IMR-90 (cell line): ENCODE measurements at regions not wholly inside any gene's neighbourhood (a gene's known extent, or its start where the extent isn't known, plus 50 kb on each side); places are given as distances from the start of the nearest gene placed in this dataset.

Source experiments
- ATAC-seq: fragments of 200-7000 bp; cut with Tn5 transposase; 2 replicates; pipeline ENCODE4 v1.9.1; 2020; ENCODE audit warnings: low read depth, mild to moderate bottlenecking, moderate library complexity
- BruUV-seq: library from RNA; stranded (reverse); fragments of 400-500 nt; replicated peaks from 2 replicates; lab custom pipeline; 2021; lab: Mats Ljungman, UMichigan
- CTCF ChIA-PET: fragments of 300-600 bp; formaldehyde crosslinking; extraction: SDS; loops from one replicate; lab custom pipeline; 2021; ENCODE audit warnings: antibody characterized with exemption; lab: Yijun Ruan, JAX
- POLR2A ChIA-PET: fragments of 300-600 bp; sonication (Branson Sonifier 250); formaldehyde crosslinking; loops from one replicate; lab custom pipeline; 2022; ENCODE audit warnings: antibody characterized with exemption; ENCODE audit not compliant: unreplicated experiment; lab: Charles Lee
- DNase-seq: peaks from one replicate; pipeline ENCODE4 v3.0.0; 2013
- H2AFZ ChIP-seq: replicated peaks from 2 replicates; pipeline ENCODE3; 2013; ENCODE audit warnings: low read length, mild to moderate bottlenecking; ENCODE audit not compliant: poor library complexity
- H2AK5ac ChIP-seq: 2 replicates; pipeline ENCODE4 v1.6.1; 2013; ENCODE audit warnings: low read depth, low read length, inconsistent platforms
- H2AK9ac ChIP-seq: replicated peaks from 2 replicates; pipeline ENCODE3; 2013; ENCODE audit warnings: mild to moderate bottlenecking, low read depth, low read length, moderate library complexity; ENCODE audit not compliant: poor library complexity
- H2BK120ac ChIP-seq: 2 replicates; pipeline ENCODE4 v1.6.1; 2013; ENCODE audit warnings: low read depth, low read length, inconsistent platforms
- H2BK15ac ChIP-seq: 3 replicates; pipeline ENCODE4 v1.6.1; 2013; ENCODE audit warnings: low read depth, low read length, inconsistent platforms
- H2BK20ac ChIP-seq: 2 replicates; pipeline ENCODE4 v1.6.1; 2013; ENCODE audit warnings: low read depth, mild to moderate bottlenecking, inconsistent platforms, low read length, moderate library complexity
- H2BK5ac ChIP-seq: 2 replicates; pipeline ENCODE4 v1.6.1; 2013; ENCODE audit warnings: mild to moderate bottlenecking, low read depth, low read length, inconsistent platforms; ENCODE audit not compliant: poor library complexity, severe bottlenecking
- H3K14ac ChIP-seq: replicated peaks from 2 replicates; pipeline ENCODE4 v1.6.1; 2013; ENCODE audit warnings: low read depth, low read length, inconsistent platforms
- H3K18ac ChIP-seq: 2 replicates; pipeline ENCODE4 v1.6.1; 2013; ENCODE audit warnings: low read depth, low read length, control low read depth
- H3K23ac ChIP-seq: 2 replicates; pipeline ENCODE4 v1.6.1; 2013; ENCODE audit warnings: low read depth, low read length, inconsistent platforms
- H3K27ac ChIP-seq: 2 replicates; pipeline ENCODE4 v1.5.1; 2013; ENCODE audit warnings: mild to moderate bottlenecking, control low read depth, low read length; ENCODE audit not compliant: insufficient read depth
- H3K27me3 ChIP-seq: 2 replicates; pipeline ENCODE4 v1.6.1; 2013; ENCODE audit warnings: low read length; ENCODE audit not compliant: control insufficient read depth, insufficient read depth
- H3K36me3 ChIP-seq: 2 replicates; pipeline ENCODE4 v1.6.1; 2013; ENCODE audit warnings: low read length, mixed read lengths; ENCODE audit not compliant: control insufficient read depth, insufficient read depth
- H3K4ac ChIP-seq: 2 replicates; pipeline ENCODE4 v1.6.1; 2013; ENCODE audit warnings: low read depth, low read length, inconsistent platforms
- H3K4me1 ChIP-seq: 2 replicates; pipeline ENCODE4 v1.6.1; 2013; ENCODE audit warnings: low read length, mixed read lengths; ENCODE audit not compliant: control insufficient read depth, insufficient read depth
- H3K4me2 ChIP-seq: 2 replicates; pipeline ENCODE4 v1.6.1; 2013; ENCODE audit warnings: low read depth, mild to moderate bottlenecking, control low read depth, low read length, moderate library complexity
- H3K4me3 ChIP-seq: 2 replicates; pipeline ENCODE4 v1.5.1; 2013; ENCODE audit warnings: low read depth, mild to moderate bottlenecking, control low read depth, low read length, moderate library complexity; ENCODE audit not compliant: insufficient read depth
- H3K56ac ChIP-seq: 2 replicates; pipeline ENCODE4 v1.6.1; 2013; ENCODE audit warnings: low read length, inconsistent platforms; ENCODE audit not compliant: insufficient read depth; ENCODE audit errors: extremely low read depth
- H3K79me1 ChIP-seq, 2 experiments: 2 replicates each; pipeline ENCODE4 v1.6.1; 2013; ENCODE audit warnings: low read length in 2 of 2, inconsistent platforms in 1 of 2, low read depth in 1 of 2
- H3K9ac ChIP-seq: 2 replicates; pipeline ENCODE4 v1.6.1; 2013; ENCODE audit warnings: low read depth, low read length, control low read depth
- H3K9me1 ChIP-seq: 2 replicates; pipeline ENCODE4 v1.6.1; 2013; ENCODE audit warnings: low read length, inconsistent platforms; ENCODE audit not compliant: insufficient read depth
- H3K9me3 ChIP-seq: 2 replicates; pipeline ENCODE4 v1.6.1; 2013; ENCODE audit warnings: low read length; ENCODE audit not compliant: control insufficient read depth, insufficient read depth
- H4K20me1 ChIP-seq: 2 replicates; pipeline ENCODE4 v1.6.1; 2013; ENCODE audit warnings: low read length, inconsistent platforms; ENCODE audit not compliant: insufficient read depth
- H4K5ac ChIP-seq: 2 replicates; pipeline ENCODE4 v1.6.1; 2013; ENCODE audit warnings: mild to moderate bottlenecking, low read depth, low read length, control low read depth
- H4K8ac ChIP-seq, 2 experiments: 2 replicates each; pipeline ENCODE4 v1.6.1; 2013; ENCODE audit warnings: low read depth in 2 of 2, low read length in 2 of 2, control low read depth in 1 of 2, inconsistent platforms in 1 of 2
- H4K91ac ChIP-seq: 2 replicates; pipeline ENCODE4 v1.6.1; 2013; ENCODE audit warnings: low read depth, low read length, inconsistent platforms; ENCODE audit not compliant: insufficient read depth
- BHLHE40 ChIP-seq: fragments of 150-350 bp; IDR thresholded peaks from 2 replicates; pipeline ENCODE4 v1.6.1; 2016; ENCODE audit warnings: mild to moderate bottlenecking, low read depth, low read length
- CEBPB ChIP-seq: IDR thresholded peaks from 2 replicates; pipeline ENCODE4 v1.6.1; 2012; ENCODE audit warnings: low read depth, low read length, improper control_type of control experiment
- CHD1 ChIP-seq: IDR thresholded peaks from 2 replicates; pipeline ENCODE4 v1.6.1; 2012; ENCODE audit warnings: low read depth, low read length, improper control_type of control experiment
- FOS ChIP-seq: fragments of 150-350 bp; IDR thresholded peaks from 2 replicates; pipeline ENCODE4 v1.6.1; 2016; ENCODE audit warnings: low read depth, low read length
- MAFK ChIP-seq: IDR thresholded peaks from 2 replicates; pipeline ENCODE4 v1.6.1; 2012; ENCODE audit warnings: low read depth, low read length, improper control_type of control experiment
- MAZ ChIP-seq: IDR thresholded peaks from 2 replicates; pipeline ENCODE4 v1.6.1; 2012; ENCODE audit warnings: low read depth, mild to moderate bottlenecking, low read length, improper control_type of control experiment, moderate library complexity, borderline replicate concordance
- MXI1 ChIP-seq: IDR thresholded peaks from 2 replicates; pipeline ENCODE4 v1.6.1; 2012; ENCODE audit warnings: low read depth, mild to moderate bottlenecking, low read length, moderate library complexity, borderline replicate concordance
- NFE2L2 ChIP-seq: fragments of 150-350 bp; IDR thresholded peaks from 2 replicates; pipeline ENCODE4 v1.6.1; 2016; ENCODE audit warnings: low read depth, mild to moderate bottlenecking, low read length
- POLR2A ChIP-seq: IDR thresholded peaks from 2 replicates; pipeline ENCODE4 v1.6.1; 2012; ENCODE audit warnings: mild to moderate bottlenecking, low read depth, low read length
- RAD21 ChIP-seq: IDR thresholded peaks from 2 replicates; pipeline ENCODE4 v1.6.1; 2012; ENCODE audit warnings: low read length, improper control_type of control experiment
- RCOR1 ChIP-seq: IDR thresholded peaks from 2 replicates; pipeline ENCODE4 v1.6.1; 2012; ENCODE audit warnings: mild to moderate bottlenecking, low read length, improper control_type of control experiment; ENCODE audit not compliant: insufficient replicate concordance
- RFX5 ChIP-seq: IDR thresholded peaks from 2 replicates; pipeline ENCODE4 v1.8.0; 2012; ENCODE audit warnings: low read depth, mild to moderate bottlenecking, low read length, moderate library complexity
- SMC3 ChIP-seq: fragments of 150-350 bp; IDR thresholded peaks from 2 replicates; pipeline ENCODE4 v1.6.1; 2016; ENCODE audit warnings: low read depth, mild to moderate bottlenecking, antibody characterized with exemption, low read length, moderate library complexity
- WGBS, 2 experiments: methylation state at CpG; one replicate each; pipeline versions ENCODE4 v1.1.5 to v1.1.7; 2013; ENCODE audit warnings: missing lambda C conversion rate in 2 of 2; ENCODE audit not compliant: insufficient read length in 1 of 2; ENCODE audit errors: extremely low coverage in 2 of 2; 5-methylcytosine and 5-hydroxymethylcytosine counted together
- dilution Hi-C: fragments of 300-500 bp; cut with HindIII; formaldehyde crosslinking; loops from one replicate; pipeline ENCODE4 v1.14.3; 2018; ENCODE audit warnings: low sequenced_read_pairs; ENCODE audit not compliant: unreplicated experiment
- in situ Hi-C: fragments of 300-500 bp; cut with MboI; formaldehyde crosslinking; loops from 3 replicates; pipeline ENCODE4 v1.14.3; 2019; ENCODE audit warnings: low sequenced_read_pairs, inconsistent platforms, mixed read lengths
- intact Hi-C: fragments of 100-400 bp; cut with micrococcal nuclease; formaldehyde crosslinking; loops from 2 replicates; pipeline ENCODE4 v1.10.0; 2022
- TF ChIP-seq, protein P1 (sequence below): fragments of 150-350 bp; IDR thresholded peaks from 2 replicates; pipeline ENCODE4 v1.6.1; 2017; ENCODE audit warnings: mild to moderate bottlenecking, antibody characterized with exemption, low read length, low read depth
- TF ChIP-seq, protein P2 (sequence below): conservative IDR thresholded peaks from 2 replicates; pipeline ENCODE4 v1.5.1; 2012; ENCODE audit warnings: mild to moderate bottlenecking, low read depth, low read length, improper control_type of control experiment
- TF ChIP-seq, protein P3 (sequence below): fragments of 150-350 bp; IDR thresholded peaks from 2 replicates; pipeline ENCODE4 v1.6.1; 2016; ENCODE audit warnings: low read depth, mild to moderate bottlenecking, low read length, moderate library complexity, borderline replicate concordance

DNA sequence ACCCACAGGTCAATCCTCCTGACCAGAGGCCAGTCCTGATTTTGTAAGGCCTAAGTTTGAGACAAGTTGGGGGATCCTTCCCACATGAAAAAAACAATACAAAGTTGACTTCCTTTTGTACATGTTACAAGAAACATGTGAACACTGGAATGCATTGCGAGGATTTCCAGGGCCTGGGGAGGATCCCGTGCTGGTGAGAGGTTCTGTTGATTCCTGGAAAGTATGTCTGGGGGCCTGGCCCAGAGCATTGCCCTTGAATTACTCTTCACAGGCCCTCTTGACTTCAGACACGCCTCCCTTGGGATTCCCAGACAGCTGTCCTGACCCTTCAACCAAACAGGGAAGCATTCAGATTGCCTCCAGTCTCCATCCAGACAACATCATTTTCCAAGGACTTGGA lies 234.2 kb upstream of the IRX2 start:
- no peaks in the 10 kb centered on the region for H3K36me3 ChIP-seq
- ATAC-seq (no peak), DNase-seq (no peak)
- H3K14ac ChIP-seq = no peak overlapping the region
- H3K27me3 ChIP-seq = no peaks in the 10 kb centered on the region
- H3K23ac ChIP-seq = no peak overlapping the region
- H4K8ac ChIP-seq = no peak overlapping the region
- H3K56ac ChIP-seq = no peak overlapping the region
- H3K9ac ChIP-seq = no peak overlapping the region
- ChIA-PET POLR2A (no interaction called here), CTCF (no interaction called here)
- H2BK15ac ChIP-seq = no peak overlapping the region
- no peak overlapping the region for H4K5ac ChIP-seq
- no peak overlapping the region for H2AK5ac ChIP-seq
- no peak overlapping the region for H3K18ac ChIP-seq
- no peaks in the 10 kb centered on the region for H3K4me1 ChIP-seq
- H2BK20ac ChIP-seq = no peak overlapping the region
- no peaks in the 10 kb centered on the region for H3K79me1 ChIP-seq
- no peak overlapping the region for H3K4me2 ChIP-seq
- H4K20me1 ChIP-seq = no peaks in the 10 kb centered on the region
- H2AFZ ChIP-seq = no peak overlapping the region
- dilution Hi-C loops = no loop called here
- no CpG with 5 or more reads among the region's 3 CpGs for WGBS, 2 experiments
- H4K91ac ChIP-seq = no peak overlapping the region
- no peak overlapping the region for H3K27ac ChIP-seq
- no peak overlapping the region for H2BK120ac ChIP-seq
- no peak overlapping the region for H3K4ac ChIP-seq
- intact Hi-C loops = no loop called here
- no TSS peak for BruUV-seq
- TF ChIP-seq CHD1 (no peak), BHLHE40 (no peak), CEBPB (no peak), MAFK (no peak), NFE2L2 (no peak), SMC3 (no peak), MAZ (no peak), RAD21 (no peak), FOS (no peak), POLR2A (no peak), RFX5 (no peak), RCOR1 (no peak), MXI1 (no peak)
- TF ChIP-seq, protein P1, sequence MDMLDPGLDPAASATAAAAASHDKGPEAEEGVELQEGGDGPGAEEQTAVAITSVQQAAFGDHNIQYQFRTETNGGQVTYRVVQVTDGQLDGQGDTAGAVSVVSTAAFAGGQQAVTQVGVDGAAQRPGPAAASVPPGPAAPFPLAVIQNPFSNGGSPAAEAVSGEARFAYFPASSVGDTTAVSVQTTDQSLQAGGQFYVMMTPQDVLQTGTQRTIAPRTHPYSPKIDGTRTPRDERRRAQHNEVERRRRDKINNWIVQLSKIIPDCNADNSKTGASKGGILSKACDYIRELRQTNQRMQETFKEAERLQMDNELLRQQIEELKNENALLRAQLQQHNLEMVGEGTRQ = no peak
- TF ChIP-seq, protein P2, sequence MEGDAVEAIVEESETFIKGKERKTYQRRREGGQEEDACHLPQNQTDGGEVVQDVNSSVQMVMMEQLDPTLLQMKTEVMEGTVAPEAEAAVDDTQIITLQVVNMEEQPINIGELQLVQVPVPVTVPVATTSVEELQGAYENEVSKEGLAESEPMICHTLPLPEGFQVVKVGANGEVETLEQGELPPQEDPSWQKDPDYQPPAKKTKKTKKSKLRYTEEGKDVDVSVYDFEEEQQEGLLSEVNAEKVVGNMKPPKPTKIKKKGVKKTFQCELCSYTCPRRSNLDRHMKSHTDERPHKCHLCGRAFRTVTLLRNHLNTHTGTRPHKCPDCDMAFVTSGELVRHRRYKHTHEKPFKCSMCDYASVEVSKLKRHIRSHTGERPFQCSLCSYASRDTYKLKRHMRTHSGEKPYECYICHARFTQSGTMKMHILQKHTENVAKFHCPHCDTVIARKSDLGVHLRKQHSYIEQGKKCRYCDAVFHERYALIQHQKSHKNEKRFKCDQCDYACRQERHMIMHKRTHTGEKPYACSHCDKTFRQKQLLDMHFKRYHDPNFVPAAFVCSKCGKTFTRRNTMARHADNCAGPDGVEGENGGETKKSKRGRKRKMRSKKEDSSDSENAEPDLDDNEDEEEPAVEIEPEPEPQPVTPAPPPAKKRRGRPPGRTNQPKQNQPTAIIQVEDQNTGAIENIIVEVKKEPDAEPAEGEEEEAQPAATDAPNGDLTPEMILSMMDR = no peak
- TF ChIP-seq, protein P3, sequence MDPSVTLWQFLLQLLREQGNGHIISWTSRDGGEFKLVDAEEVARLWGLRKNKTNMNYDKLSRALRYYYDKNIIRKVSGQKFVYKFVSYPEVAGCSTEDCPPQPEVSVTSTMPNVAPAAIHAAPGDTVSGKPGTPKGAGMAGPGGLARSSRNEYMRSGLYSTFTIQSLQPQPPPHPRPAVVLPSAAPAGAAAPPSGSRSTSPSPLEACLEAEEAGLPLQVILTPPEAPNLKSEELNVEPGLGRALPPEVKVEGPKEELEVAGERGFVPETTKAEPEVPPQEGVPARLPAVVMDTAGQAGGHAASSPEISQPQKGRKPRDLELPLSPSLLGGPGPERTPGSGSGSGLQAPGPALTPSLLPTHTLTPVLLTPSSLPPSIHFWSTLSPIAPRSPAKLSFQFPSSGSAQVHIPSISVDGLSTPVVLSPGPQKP = no peak
- no peaks in the 10 kb centered on the region for H3K9me1 ChIP-seq
- peaks cover 34% of the 10 kb centered on the region for H3K9me3 ChIP-seq
- no peak overlapping the region for H2BK5ac ChIP-seq
- H2AK9ac ChIP-seq = no peak overlapping the region
- no peak overlapping the region for H3K4me3 ChIP-seq
- in situ Hi-C loops = no loop called here
